SK-N-SH (cell line): ENCODE measurements at regions not wholly inside any gene's neighbourhood (a gene's known extent, or its start where the extent isn't known, plus 50 kb on each side); places are given as distances from the start of the nearest gene placed in this dataset.

Experiments
- CTCF ChIA-PET: fragments of 300-600, 350-600 bp; formaldehyde crosslinking; extraction: SDS; loops from one replicate; lab custom pipeline; 2021; lab: Yijun Ruan, JAX
- POLR2A ChIA-PET: fragments of 350-600 bp; sonication (Branson Sonifier 250); formaldehyde crosslinking; extraction: SDS; loops from one replicate; lab custom pipeline; 2020; ENCODE audit warnings: antibody characterized with exemption, inconsistent platforms; lab: Yijun Ruan, JAX
- DNase-seq: peaks from one replicate; pipeline ENCODE4 v3.0.0; 2012
- H2AFZ ChIP-seq: fragments of 200-600 bp; sonication (generic); 2 replicates; pipeline ENCODE4 v1.8.1; 2016; ENCODE audit warnings: antibody characterized with exemption, mild to moderate bottlenecking, low read depth
- H3F3A ChIP-seq: fragments of 200-600 bp; sonication (generic); replicated peaks from 2 replicates; pipeline ENCODE3; 2016; ENCODE audit warnings: antibody characterized with exemption, mild to moderate bottlenecking; ENCODE audit not compliant: insufficient read depth
- H3K27ac ChIP-seq, 2 experiments: fragments of 200-500 bp in 1 of 2; fragments of 200-600 bp in 1 of 2; sonication (Bioruptor generic) in 1 of 2; sonication (generic), shearing (Covaris generic) in 1 of 2; 2 replicates each; pipeline versions ENCODE4 v1.5.1 to v1.6.1; 2014 to 2016; ENCODE audit warnings: low read depth in 2 of 2, inconsistent platforms in 1 of 2, low read length in 1 of 2, mild to moderate bottlenecking in 1 of 2, mixed read lengths in 1 of 2
- H3K27me3 ChIP-seq: fragments of 200-600 bp; sonication (generic), shearing (Covaris generic); 2 replicates; pipeline ENCODE4 v1.6.1; 2016; ENCODE audit warnings: mixed run types; ENCODE audit not compliant: insufficient read depth
- H3K36me3 ChIP-seq, 2 experiments: fragments of 200-500 bp in 1 of 2; fragments of 200-600 bp in 1 of 2; sonication (Bioruptor generic) in 1 of 2; sonication (generic) in 1 of 2; replicated peaks in 1 of 2; 2 replicates each; pipeline versions ENCODE3 to v1.5.1; 2014 to 2016; ENCODE audit warnings: low read length in 1 of 2, mild to moderate bottlenecking in 1 of 2; ENCODE audit not compliant: insufficient read depth in 2 of 2, control insufficient read depth in 1 of 2
- H3K4me1 ChIP-seq, 2 experiments: fragments of 200-500 bp in 1 of 2; fragments of 200-600 bp in 1 of 2; sonication (Bioruptor generic) in 1 of 2; sonication (generic), shearing (Covaris generic) in 1 of 2; 2 replicates each; pipeline versions ENCODE4 v1.5.1 to v1.6.1; 2014 to 2016; ENCODE audit warnings: low read depth in 1 of 2, low read length in 1 of 2, mixed run types in 1 of 2; ENCODE audit not compliant: insufficient read depth in 2 of 2, control insufficient read depth in 1 of 2
- H3K4me2 ChIP-seq: fragments of 200-600 bp; sonication (generic), shearing (Covaris generic); 2 replicates; pipeline ENCODE4 v1.6.1; 2017; ENCODE audit warnings: mixed run types
- H3K4me3 ChIP-seq, 2 experiments: fragments of 200-500 bp in 1 of 2; fragments of 200-600 bp in 1 of 2; sonication (Bioruptor generic) in 1 of 2; sonication (generic), shearing (Covaris generic) in 1 of 2; 2 replicates each; pipeline versions ENCODE4 v1.5.1 to v1.8.1; 2014 to 2016; ENCODE audit warnings: low read depth in 2 of 2, inconsistent platforms in 1 of 2, low read length in 1 of 2, mild to moderate bottlenecking in 1 of 2, mixed read lengths in 1 of 2, moderate library complexity in 1 of 2
- H3K79me2 ChIP-seq: fragments of 200-600 bp; sonication (generic); 2 replicates; pipeline ENCODE4 v1.8.1; 2017; ENCODE audit warnings: mild to moderate bottlenecking; ENCODE audit not compliant: insufficient read depth
- H3K9ac ChIP-seq: fragments of 200-600 bp; sonication (generic); 2 replicates; pipeline ENCODE4 v1.6.1; 2017; ENCODE audit warnings: mixed run types
- H3K9me2 ChIP-seq: fragments of 200-600 bp; sonication (generic); 2 replicates; pipeline ENCODE4 v1.6.1; 2017; ENCODE audit warnings: mixed run types
- H3K9me3 ChIP-seq: fragments of 200-600 bp; sonication (generic); 2 replicates; pipeline ENCODE4 v1.6.1; 2017; ENCODE audit warnings: mixed run types, mild to moderate bottlenecking, moderate library complexity
- H4K20me1 ChIP-seq: fragments of 200-600 bp; sonication (generic); 2 replicates; pipeline ENCODE4 v1.6.1; 2017; ENCODE audit warnings: mild to moderate bottlenecking, mixed run types; ENCODE audit not compliant: insufficient read depth
- CHD2 ChIP-seq: fragments of 150-350 bp; IDR thresholded peaks from 2 replicates; pipeline ENCODE4 v1.6.1; 2018; ENCODE audit warnings: low read length; ENCODE audit not compliant: partially characterized antibody
- GATA2 ChIP-seq: sonication (generic); formaldehyde crosslinking; IDR thresholded peaks from 2 replicates; pipeline ENCODE4 v1.5.0; 2020; ENCODE audit warnings: mild to moderate bottlenecking, missing genetic modification reagents
- IRF3 ChIP-seq: fragments of 150-350 bp; IDR thresholded peaks from 2 replicates; pipeline ENCODE4 v1.6.1; 2016; ENCODE audit warnings: mild to moderate bottlenecking, low read depth, low read length
- JUND ChIP-seq: IDR thresholded peaks from 2 replicates; pipeline ENCODE4 v1.4.0; 2012
- MAX ChIP-seq: IDR thresholded peaks from 2 replicates; pipeline ENCODE4 v1.4.0; 2012; ENCODE audit warnings: low read depth
- MEF2A ChIP-seq: IDR thresholded peaks from 2 replicates; pipeline ENCODE4 v1.4.0; 2012; ENCODE audit warnings: low read depth, borderline replicate concordance
- MXI1 ChIP-seq: IDR thresholded peaks from 2 replicates; pipeline ENCODE4 v1.6.1; 2012; ENCODE audit warnings: mild to moderate bottlenecking, low read depth, low read length, improper control_type of control experiment
- NFIC ChIP-seq: IDR thresholded peaks from 2 replicates; pipeline ENCODE4 v1.4.0; 2012; ENCODE audit warnings: borderline replicate concordance
- POLR2AphosphoS5 ChIP-seq: IDR thresholded peaks from 2 replicates; pipeline ENCODE4 v1.6.1; 2012; ENCODE audit warnings: low read depth, low read length
- RAD21 ChIP-seq: IDR thresholded peaks from 2 replicates; pipeline ENCODE4 v1.6.1; 2012; ENCODE audit warnings: mild to moderate bottlenecking, low read length
- RCOR1 ChIP-seq: fragments of 150-350 bp; IDR thresholded peaks from 2 replicates; pipeline ENCODE4 v1.6.1; 2017; ENCODE audit warnings: antibody characterized with exemption, low read length
- REST ChIP-seq: IDR thresholded peaks from 2 replicates; pipeline ENCODE4 v1.6.1; 2012; ENCODE audit warnings: mild to moderate bottlenecking, low read depth, low read length, moderate library complexity
- RFX5 ChIP-seq: IDR thresholded peaks from 2 replicates; pipeline ENCODE4 v1.6.1; 2012; ENCODE audit warnings: mild to moderate bottlenecking, improper control_type of control experiment, low read length
- RXRA ChIP-seq: IDR thresholded peaks from 2 replicates; pipeline ENCODE4 v1.4.0; 2012; ENCODE audit warnings: low read depth, mild to moderate bottlenecking, borderline replicate concordance
- SIN3A ChIP-seq: IDR thresholded peaks from 2 replicates; pipeline ENCODE4 v1.6.1; 2012; ENCODE audit warnings: low read depth, mild to moderate bottlenecking, low read length, moderate library complexity, borderline replicate concordance
- TAF1 ChIP-seq: IDR thresholded peaks from 2 replicates; pipeline ENCODE4 v1.6.1; 2012; ENCODE audit warnings: low read depth, mild to moderate bottlenecking, low read length, moderate library complexity, borderline replicate concordance
- TCF12 ChIP-seq: IDR thresholded peaks from 2 replicates; pipeline ENCODE4 v1.4.0; 2012
- TEAD4 ChIP-seq: IDR thresholded peaks from 2 replicates; pipeline ENCODE4 v1.4.0; 2012; ENCODE audit warnings: mild to moderate bottlenecking, borderline replicate concordance; ENCODE audit not compliant: insufficient read depth
- USF1 ChIP-seq: IDR thresholded peaks from 2 replicates; pipeline ENCODE4 v1.4.0; 2012; ENCODE audit warnings: low read depth, borderline replicate concordance
- USF2 ChIP-seq: fragments of 150-350 bp; IDR thresholded peaks from 2 replicates; pipeline ENCODE4 v1.6.1; 2017; ENCODE audit warnings: antibody characterized with exemption, low read length, low read depth, borderline replicate concordance
- WGBS: methylation state at CpG from one replicate; pipeline ENCODE4 v1.1.6; 2017; ENCODE audit warnings: low lambda C conversion rate; 5-methylcytosine and 5-hydroxymethylcytosine counted together

- H3K27me3 ChIP-seq: no peaks in the 10 kb centered on the region
- 82% methylated on average over 14 of the region's 14 CpGs for WGBS
- no peak for TF ChIP-seq TEAD4
- TF ChIP-seq REST: no peak
- TF ChIP-seq TCF12: no peak
- TF ChIP-seq RCOR1: no peak
- no peak for TF ChIP-seq RXRA
- no peak for TF ChIP-seq GATA2 (CRISPR knock-in tag)
- TF ChIP-seq MXI1: no peak
- TF ChIP-seq TAF1: no peak
- no peak for TF ChIP-seq RAD21
- TF ChIP-seq MEF2A: no peak
- no peak for TF ChIP-seq POLR2AphosphoS5
- no peak for TF ChIP-seq USF2
- no peak for TF ChIP-seq JUND
- TF ChIP-seq NFIC: no peak
- TF ChIP-seq IRF3: no peak
- no peak for TF ChIP-seq SIN3A
- TF ChIP-seq MAX: no peak
- TF ChIP-seq USF1: no peak
- no peak for TF ChIP-seq RFX5
- no peak for TF ChIP-seq CHD2
- TF ChIP-seq, all 33 proteins: peak for 0
- POLR2A ChIA-PET: no interaction called here
- Histone ChIP-seq H3K4me3 (no peak overlapping the region), H3F3A (peaks cover 3% of the 10 kb centered on the region), H3K9ac (no peak overlapping the region), H3K27ac (no peak overlapping the region), H2AFZ (no peak overlapping the region), H3K4me1 (peaks cover 0 to 12% of the 10 kb centered on the region in 2 experiments; a peak in 1 of 4 replicates), H3K79me2 (no peaks in the 10 kb centered on the region), H4K20me1 (no peaks in the 10 kb centered on the region), H3K4me2 (no peak overlapping the region), H3K9me2 (no peaks in the 10 kb centered on the region), H3K9me3 (no peaks in the 10 kb centered on the region), H3K36me3 (no peaks in the 10 kb centered on the region)
- no peak for DNase-seq
- CTCF ChIA-PET: interaction anchor here (0.6 to 2.3 kb wide), 9 partner anchors 8 to 452 kb away, joined by 3 to 11 read pairs (median 6); no protein-coding TSS in a partner anchor
Measured at GRCh38 chr2:43032213-43033015, 194.0 kb downstream of the ZFP36L2 start.
